ENCODE measurements at regions not wholly inside any gene's neighbourhood (a gene's known extent, or its start where the extent isn't known, plus 50 kb on each side); places are given as distances from the start of the nearest gene placed in this dataset.

DNA sequence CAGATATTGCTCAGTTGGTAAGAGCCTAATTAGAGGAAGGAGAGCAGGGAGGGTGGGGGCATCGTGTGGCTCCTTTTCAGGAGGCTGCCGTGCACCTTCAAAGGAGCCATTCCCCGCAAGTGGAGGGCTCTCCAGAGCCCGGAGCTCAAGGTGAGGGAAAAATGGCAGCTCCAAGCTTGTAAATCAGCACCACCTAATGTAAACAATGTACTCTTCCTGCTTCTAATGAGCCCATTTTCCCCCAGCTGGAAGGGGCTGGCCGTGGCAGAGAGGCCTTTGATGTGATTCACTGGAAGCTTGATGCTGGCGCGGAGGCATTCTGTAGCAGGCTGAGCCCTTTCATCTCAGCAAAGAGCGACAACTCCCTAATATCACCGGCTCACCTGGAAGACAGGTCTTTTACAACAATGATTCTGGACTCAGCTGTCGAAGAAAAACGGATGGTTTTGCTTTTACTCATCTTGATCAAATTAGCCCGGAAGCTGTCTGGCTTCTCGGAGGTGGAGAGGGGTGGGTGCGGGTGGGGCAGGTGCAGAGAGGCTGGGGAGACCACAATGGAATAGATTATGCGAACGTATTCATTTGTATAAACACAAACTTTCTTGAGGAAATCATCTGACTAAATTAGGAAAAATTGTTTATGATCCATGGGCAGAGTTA, 112.5 kb downstream of the RRAGC start:
- H3K36me3 ChIP-seq (ENCODE audit: control insufficient read depth, insufficient read depth, low read length), result no peaks in the 10 kb centered on the region
- H3K27me3 ChIP-seq (replicated peaks; ENCODE audit: control insufficient read depth, insufficient read depth, low read length), result peaks cover 1% of the 10 kb centered on the region; the same call in 1 of the 2 replicates
- no peak overlapping the region for H3K4me3 ChIP-seq (replicated peaks; ENCODE audit: low read depth, low read length)
- TF ChIP-seq, protein P1, sequence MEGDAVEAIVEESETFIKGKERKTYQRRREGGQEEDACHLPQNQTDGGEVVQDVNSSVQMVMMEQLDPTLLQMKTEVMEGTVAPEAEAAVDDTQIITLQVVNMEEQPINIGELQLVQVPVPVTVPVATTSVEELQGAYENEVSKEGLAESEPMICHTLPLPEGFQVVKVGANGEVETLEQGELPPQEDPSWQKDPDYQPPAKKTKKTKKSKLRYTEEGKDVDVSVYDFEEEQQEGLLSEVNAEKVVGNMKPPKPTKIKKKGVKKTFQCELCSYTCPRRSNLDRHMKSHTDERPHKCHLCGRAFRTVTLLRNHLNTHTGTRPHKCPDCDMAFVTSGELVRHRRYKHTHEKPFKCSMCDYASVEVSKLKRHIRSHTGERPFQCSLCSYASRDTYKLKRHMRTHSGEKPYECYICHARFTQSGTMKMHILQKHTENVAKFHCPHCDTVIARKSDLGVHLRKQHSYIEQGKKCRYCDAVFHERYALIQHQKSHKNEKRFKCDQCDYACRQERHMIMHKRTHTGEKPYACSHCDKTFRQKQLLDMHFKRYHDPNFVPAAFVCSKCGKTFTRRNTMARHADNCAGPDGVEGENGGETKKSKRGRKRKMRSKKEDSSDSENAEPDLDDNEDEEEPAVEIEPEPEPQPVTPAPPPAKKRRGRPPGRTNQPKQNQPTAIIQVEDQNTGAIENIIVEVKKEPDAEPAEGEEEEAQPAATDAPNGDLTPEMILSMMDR (IDR thresholded peaks at IDR 0.05; ENCODE audit: insufficient read depth, low read length, poor library complexity, severe bottlenecking), result no peak
- DNase-seq (ENCODE audit: extremely low read depth, insufficient read length), result no peak

GRCh38 chr1:38746402-38746935, 113.1 kb downstream of the RRAGC start:
- TF ChIP-seq, protein P1 (IDR thresholded peaks at IDR 0.05; ENCODE audit: insufficient read depth, low read length, poor library complexity, severe bottlenecking), result no peak

DNA sequence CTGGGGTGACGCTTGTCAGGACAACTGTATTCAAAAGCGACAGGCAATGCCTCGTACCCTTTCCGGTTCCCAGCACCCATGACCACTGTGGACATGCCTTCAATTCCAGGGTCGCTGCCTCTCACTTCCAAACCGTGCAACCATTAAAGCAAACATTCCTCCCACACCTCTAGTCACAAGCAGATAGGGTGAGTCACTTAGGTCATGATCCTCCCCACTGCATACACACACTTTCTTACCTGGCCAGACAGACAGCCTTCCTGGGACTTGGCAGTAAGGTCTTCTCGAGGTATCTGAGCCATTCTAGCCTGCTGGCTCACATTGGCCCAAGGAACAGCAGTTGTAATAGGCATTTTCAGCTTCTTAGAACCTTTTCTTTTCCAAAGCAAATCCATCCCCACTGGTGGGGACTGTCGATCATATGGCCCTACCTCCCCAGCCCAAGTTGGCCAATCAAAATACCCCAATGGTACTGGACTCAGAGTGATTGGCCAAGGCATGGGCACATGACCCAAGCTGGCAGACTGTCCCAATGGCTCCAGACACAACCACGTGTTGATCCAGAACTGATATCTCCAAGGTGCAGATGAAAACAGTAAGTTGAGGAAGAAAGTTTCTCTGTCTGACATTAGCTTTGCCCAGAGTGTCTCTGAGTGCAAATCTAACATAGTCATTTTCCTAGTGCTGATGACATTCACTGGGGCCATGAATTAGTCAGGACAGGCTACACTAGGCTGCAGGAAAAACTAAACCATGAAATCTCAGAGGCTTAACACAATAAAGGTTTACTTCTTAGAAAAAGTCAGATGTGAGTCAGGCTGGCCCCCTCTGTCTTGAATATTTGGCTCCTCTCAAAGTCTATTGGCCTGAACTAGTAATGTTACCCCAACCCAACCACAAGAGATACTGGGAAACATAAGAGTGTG, 113.8 kb downstream of the RRAGC start:
- Histone ChIP-seq H3K4me3 (replicated peaks; ENCODE audit: low read depth, low read length) (no peak overlapping the region), H3K27me3 (replicated peaks; ENCODE audit: control insufficient read depth, insufficient read depth, low read length) (no peaks in the 10 kb centered on the region), H3K36me3 (ENCODE audit: control insufficient read depth, insufficient read depth, low read length) (no peaks in the 10 kb centered on the region)
- TF ChIP-seq, protein P1 (IDR thresholded peaks at IDR 0.05; ENCODE audit: insufficient read depth, low read length, poor library complexity, severe bottlenecking), result no peak
- DNase-seq (ENCODE audit: extremely low read depth, insufficient read length), result no peak

More at GRCh38 chr1:38746402-38746935, 113.1 kb downstream of the RRAGC start:
- DNase-seq (ENCODE audit: extremely low read depth, insufficient read length), result no peak
- Histone ChIP-seq H3K4me3 (replicated peaks; ENCODE audit: low read depth, low read length) (no peak overlapping the region), H3K36me3 (ENCODE audit: control insufficient read depth, insufficient read depth, low read length) (no peaks in the 10 kb centered on the region), H3K27me3 (replicated peaks; ENCODE audit: control insufficient read depth, insufficient read depth, low read length) (peaks cover 1% of the 10 kb centered on the region; the same call in 1 of the 2 replicates)

- TF ChIP-seq, protein P1 (IDR thresholded peaks at IDR 0.05; ENCODE audit: insufficient read depth, low read length, poor library complexity, severe bottlenecking), result no peak
- H3K36me3 ChIP-seq (ENCODE audit: control insufficient read depth, insufficient read depth, low read length), result no peaks in the 10 kb centered on the region
- DNase-seq (ENCODE audit: extremely low read depth, insufficient read length), result no peak
- no peaks in the 10 kb centered on the region for H3K27me3 ChIP-seq (replicated peaks; ENCODE audit: control insufficient read depth, insufficient read depth, low read length)
- H3K4me3 ChIP-seq (replicated peaks; ENCODE audit: low read depth, low read length), result no peak overlapping the region
These were observed 114.9 kb downstream of the RRAGC start for GRCh38 chr1:38744452-38745350.

DNA sequence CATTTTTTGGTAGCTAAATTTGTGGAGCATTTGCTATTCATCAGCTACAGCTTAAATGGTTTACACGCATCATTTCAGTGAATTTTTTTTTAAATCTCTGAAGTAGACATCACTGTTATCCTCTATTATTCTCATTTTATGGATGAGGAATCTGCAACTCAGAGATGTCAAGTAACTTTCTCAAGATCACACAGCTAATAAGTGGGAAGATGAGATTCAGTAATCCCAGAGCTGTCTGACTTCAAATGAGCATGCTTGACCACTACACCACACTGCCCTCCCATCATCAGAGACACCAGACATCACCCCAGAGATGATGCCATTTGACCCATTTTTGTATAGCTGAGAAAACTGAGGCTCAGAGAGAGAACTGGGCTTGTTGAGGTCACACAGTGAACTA, 116.4 kb downstream of the RRAGC start:
- no peak for DNase-seq (ENCODE audit: extremely low read depth, insufficient read length)
- Histone ChIP-seq H3K36me3 (ENCODE audit: control insufficient read depth, insufficient read depth, low read length) (no peaks in the 10 kb centered on the region), H3K4me3 (replicated peaks; ENCODE audit: low read depth, low read length) (no peak overlapping the region), H3K27me3 (replicated peaks; ENCODE audit: control insufficient read depth, insufficient read depth, low read length) (no peaks in the 10 kb centered on the region)
- TF ChIP-seq, protein P1 (IDR thresholded peaks at IDR 0.05; ENCODE audit: insufficient read depth, low read length, poor library complexity, severe bottlenecking), result no peak

All from GM06990 (cell line).